ENCODE measurements at regions not wholly inside any gene's neighbourhood (a gene's known extent, or its start where the extent isn't known, plus 50 kb on each side); places are given as distances from the start of the nearest gene placed in this dataset.

GRCh38 chr7:131109759-131110296, 217.8 kb upstream of the MKLN1 start:
- Histone ChIP-seq H3K9me1 (replicated peaks; ENCODE audit: control insufficient read depth, extremely low read depth, insufficient read depth, low read length) (no peaks in the 10 kb centered on the region), H3K4me2 (ENCODE audit: insufficient read depth, low read length) (peak overlapping the region; percentile 98), H3K9me3 (replicated peaks; ENCODE audit: control insufficient read depth, insufficient read depth, low read length) (no peaks in the 10 kb centered on the region), H3K27ac (ENCODE audit: insufficient read depth, low read depth, low read length) (peak overlapping the region; percentile 98), H4K20me1 (replicated peaks; ENCODE audit: control insufficient read depth, extremely low read depth, insufficient read depth, low read length) (no peaks in the 10 kb centered on the region), H3K4me3 (replicated peaks in 1 of 3; ENCODE audit: insufficient read depth in 1 of 3, low read depth in 1 of 3, low read length in 3 of 3) (peak overlapping the region; percentile 44 to 85 (median 51)), H3K79me2 (ENCODE audit: control insufficient read depth, insufficient read depth, low read length) (peaks cover 15% of the 10 kb centered on the region), H3K9ac (replicated peaks; ENCODE audit: extremely low read depth, insufficient read depth, low read length) (peak overlapping the region; percentile 98), H2AFZ (ENCODE audit: low read depth, low read length) (peak overlapping the region; percentile 81), H3K36me3 (ENCODE audit: control insufficient read depth in 2 of 2, extremely low read depth in 1 of 2, insufficient read depth in 2 of 2, low read length in 2 of 2) (no peaks in the 10 kb centered on the region), H3K4me1 (ENCODE audit: control insufficient read depth, extremely low read depth, insufficient read depth, low read length) (peaks cover 41% of the 10 kb centered on the region), H3K27me3 (ENCODE audit: control insufficient read depth in 2 of 2, insufficient read depth in 2 of 2, low read length in 2 of 2) (no peaks in the 10 kb centered on the region)
- intact Hi-C loops (cut with micrococcal nuclease) (loop anchor here (1.0 to 10.0 kb wide), 7 partner anchors 38 to 542 kb away; partner anchors contain the start of gene MKLN1), dilution Hi-C loops (cut with MboI; ENCODE audit: extremely low pct_ligation_motif_present, low sequenced_read_pairs) (no loop called here)
- no TSS peak for BruUV-seq (replicated peaks)
- ChIA-PET POLR2A (interaction anchor here (0.6 to 1.5 kb wide), 4 partner anchors 21 to 218 kb away, joined by 3 to 7 read pairs (median 4); partner anchors contain the start of gene MKLN1), CTCF (interaction anchor here (1.4 to 2.8 kb wide), 7 partner anchors 14 to 313 kb away, joined by 5 to 12 read pairs (median 7); partner anchors contain the start of gene MKLN1)
- no peak for FAIRE-seq
- TF ChIP-seq FOS (IDR thresholded peaks at IDR 0.05; ENCODE audit: borderline replicate concordance, insufficient read depth, low read length) = no peak
- peak; percentile 10 for TF ChIP-seq POLR2A (IDR thresholded peaks at IDR 0.05; ENCODE audit: low read depth, low read length)
- no peak for TF ChIP-seq EZH2 (IDR thresholded peaks at IDR 0.05; ENCODE audit: borderline replicate concordance, low read depth, low read length, severe bottlenecking)
- peak; percentile 81 for DNase-seq (ENCODE audit: low read depth, low spot score)

GRCh38 chr7:131110297-131111080, 217.2 kb upstream of the MKLN1 start:
- peak; percentile 48 for DNase-seq (ENCODE audit: low read depth, low spot score)
- Histone ChIP-seq H3K9ac (replicated peaks; ENCODE audit: extremely low read depth, insufficient read depth, low read length) (peak overlapping the region; percentile 98), H3K9me1 (replicated peaks; ENCODE audit: control insufficient read depth, extremely low read depth, insufficient read depth, low read length) (no peaks in the 10 kb centered on the region), H3K4me3 (replicated peaks in 1 of 3; ENCODE audit: insufficient read depth in 1 of 3, low read depth in 1 of 3, low read length in 3 of 3) (peak overlapping the region; percentile 44 to 85 (median 51)), H2AFZ (ENCODE audit: low read depth, low read length) (peak overlapping the region; percentile 81), H3K9me3 (replicated peaks; ENCODE audit: control insufficient read depth, insufficient read depth, low read length) (no peaks in the 10 kb centered on the region), H3K4me1 (ENCODE audit: control insufficient read depth, extremely low read depth, insufficient read depth, low read length) (peaks cover 36% of the 10 kb centered on the region), H3K27ac (ENCODE audit: insufficient read depth, low read depth, low read length) (peak overlapping the region; percentile 98), H3K79me2 (ENCODE audit: control insufficient read depth, insufficient read depth, low read length) (peaks cover 9% of the 10 kb centered on the region), H4K20me1 (replicated peaks; ENCODE audit: control insufficient read depth, extremely low read depth, insufficient read depth, low read length) (no peaks in the 10 kb centered on the region), H3K4me2 (ENCODE audit: insufficient read depth, low read length) (peak overlapping the region; percentile 98), H3K27me3 (ENCODE audit: control insufficient read depth in 2 of 2, insufficient read depth in 2 of 2, low read length in 2 of 2) (no peaks in the 10 kb centered on the region), H3K36me3 (ENCODE audit: control insufficient read depth in 2 of 2, extremely low read depth in 1 of 2, insufficient read depth in 2 of 2, low read length in 2 of 2) (no peaks in the 10 kb centered on the region)
- intact Hi-C loops (cut with micrococcal nuclease) = loop anchor here (1.0 to 2.0 kb wide), 4 partner anchors 38 to 371 kb away; partner anchors contain the start of gene MKLN1
- BruUV-seq (replicated peaks) = TSS peak; percentile 29
- peak; percentile 48 for FAIRE-seq
- no peak for TF ChIP-seq POLR2AphosphoS5 (IDR thresholded peaks at IDR 0.05; ENCODE audit: insufficient read depth, low read depth, low read length)
- no peak for TF ChIP-seq JUN (IDR thresholded peaks at IDR 0.05; ENCODE audit: borderline replicate concordance, insufficient read depth, insufficient read length, low read depth)
- TF ChIP-seq CTCF (IDR thresholded peaks at IDR 0.05; ENCODE audit: extremely low read depth in 1 of 2, insufficient read depth in 1 of 2, low read depth in 1 of 2, low read length in 2 of 2) = no peak
- TF ChIP-seq MAX (IDR thresholded peaks at IDR 0.05; ENCODE audit: insufficient read depth, insufficient read length) = no peak
- TF ChIP-seq POLR2A (IDR thresholded peaks at IDR 0.05; ENCODE audit: low read depth, low read length) = no peak
- no peak for TF ChIP-seq FOS (IDR thresholded peaks at IDR 0.05; ENCODE audit: borderline replicate concordance, insufficient read depth, low read length)
- no peak for TF ChIP-seq GATA2 (IDR thresholded peaks at IDR 0.05; ENCODE audit: insufficient read depth, insufficient read length, low read depth, low read length)
- TF ChIP-seq EZH2 (IDR thresholded peaks at IDR 0.05; ENCODE audit: borderline replicate concordance, low read depth, low read length, severe bottlenecking) = no peak
- no peak for TF ChIP-seq MYC (IDR thresholded peaks at IDR 0.05; ENCODE audit: low read depth, low read length)
- dilution Hi-C loops (cut with MboI; ENCODE audit: extremely low pct_ligation_motif_present, low sequenced_read_pairs) = no loop called here
- POLR2A ChIA-PET = interaction anchor here (0.9 to 1.5 kb wide), 3 partner anchors 20 to 217 kb away, joined by 3 to 7 read pairs (median 4); partner anchors contain the start of gene MKLN1
- CTCF ChIA-PET = interaction anchor here (1.4 to 2.8 kb wide), 7 partner anchors 14 to 312 kb away, joined by 5 to 12 read pairs (median 7); partner anchors contain the start of gene MKLN1
